Panc1 (cell line): ENCODE measurements at regions not wholly inside any gene's neighbourhood (a gene's known extent, or its start where the extent isn't known, plus 50 kb on each side); places are given as distances from the start of the nearest gene placed in this dataset.

Experiments used
- ATAC-seq: fragments of 200-7000 bp; cut with Tn5 transposase; 2 replicates; pipeline ENCODE4 v1.9.1; 2020; ENCODE audit warnings: mild to moderate bottlenecking, moderate library complexity
- BruUV-seq: library from RNA; stranded (reverse); fragments of 400-500 nt; replicated peaks from 2 replicates; lab custom pipeline; 2021; lab: Mats Ljungman, UMichigan
- CTCF ChIA-PET: fragments of 300-600 bp; sonication (Branson Sonifier 250); formaldehyde crosslinking; loops from one replicate; lab custom pipeline; 2022; ENCODE audit warnings: antibody characterized with exemption; lab: Charles Lee
- POLR2A ChIA-PET: fragments of 300-600 bp; sonication (Branson Sonifier 250); formaldehyde crosslinking; loops from one replicate; lab custom pipeline; 2022; ENCODE audit warnings: antibody characterized with exemption; lab: Charles Lee
- DNase-seq: peaks from one replicate; pipeline ENCODE4 v3.0.0-alpha.2; 2010; ENCODE audit warnings: low read depth, low spot score
- H3K27ac ChIP-seq: 2 replicates; pipeline ENCODE4 v1.5.1; 2011; ENCODE audit warnings: mild to moderate bottlenecking, low read length, inconsistent platforms
- H3K27me3 ChIP-seq: fragments of 200-500 bp; sonication (Bioruptor generic); 2 replicates; pipeline ENCODE4 v1.6.0; 2014; ENCODE audit warnings: low read length, inconsistent platforms; ENCODE audit not compliant: control insufficient read depth, insufficient read depth
- H3K36me3 ChIP-seq: fragments of 200-500 bp; sonication (Bioruptor generic); 2 replicates; pipeline ENCODE4 v1.5.1; 2014; ENCODE audit warnings: inconsistent platforms, mild to moderate bottlenecking, low read length, moderate library complexity; ENCODE audit not compliant: control insufficient read depth, insufficient read depth
- H3K4me1 ChIP-seq: 2 replicates; pipeline ENCODE4 v1.5.1; 2011; ENCODE audit warnings: inconsistent platforms, mild to moderate bottlenecking, low read length, moderate library complexity; ENCODE audit not compliant: control insufficient read depth, insufficient read depth
- H3K4me3 ChIP-seq, 2 experiments: 2 replicates each; pipeline ENCODE4 v1.5.1; 2011 to 2012; ENCODE audit warnings: low read depth in 2 of 2, low read length in 2 of 2, mild to moderate bottlenecking in 2 of 2, inconsistent platforms in 1 of 2, moderate library complexity in 1 of 2
- H3K9me3 ChIP-seq: fragments of 200-500 bp; sonication (Bioruptor generic); 2 replicates; pipeline ENCODE4 v1.5.1; 2014; ENCODE audit warnings: low read depth, mild to moderate bottlenecking, inconsistent platforms, low read length, moderate library complexity; ENCODE audit not compliant: control insufficient read depth, insufficient read depth
- POLR2AphosphoS5 ChIP-seq: IDR thresholded peaks from 2 replicates; pipeline ENCODE4 v1.6.1; 2012; ENCODE audit warnings: mild to moderate bottlenecking, low read depth, low read length, moderate library complexity
- SIN3A ChIP-seq: IDR thresholded peaks from 2 replicates; pipeline ENCODE4 v1.6.1; 2012; ENCODE audit warnings: low read depth, mild to moderate bottlenecking, low read length, moderate library complexity, borderline replicate concordance; ENCODE audit not compliant: insufficient read depth
- TCF7L2 ChIP-seq: IDR thresholded peaks from 2 replicates; pipeline ENCODE4 v1.6.1; 2011; ENCODE audit warnings: mild to moderate bottlenecking, low read depth, low read length, inconsistent platforms
- in situ Hi-C: cut with HindIII; loops from 2 replicates; pipeline ENCODE4 v1.10.0; 2016; ENCODE audit warnings: low sequenced_read_pairs, low pct_unique_long_range_greater_than_20kb
- intact Hi-C: fragments of 100-400 bp; cut with micrococcal nuclease; formaldehyde crosslinking; loops from one replicate; pipeline ENCODE4 v1.10.0; 2022; ENCODE audit not compliant: unreplicated experiment
- TF ChIP-seq, protein P1 (sequence below): fragments of 450-650 bp; IDR thresholded peaks from 2 replicates; pipeline ENCODE4 v1.5.1; 2017; ENCODE audit warnings: mild to moderate bottlenecking
- TF ChIP-seq, protein P2 (sequence below), 2 experiments: IDR thresholded peaks; 2 replicates each; pipeline ENCODE4 v1.6.1; 2011 to 2012; ENCODE audit warnings: low read depth in 2 of 2, control low read depth in 1 of 2, low read length in 1 of 2, mild to moderate bottlenecking in 1 of 2, moderate library complexity in 1 of 2; ENCODE audit not compliant: insufficient read depth in 1 of 2

DNA sequence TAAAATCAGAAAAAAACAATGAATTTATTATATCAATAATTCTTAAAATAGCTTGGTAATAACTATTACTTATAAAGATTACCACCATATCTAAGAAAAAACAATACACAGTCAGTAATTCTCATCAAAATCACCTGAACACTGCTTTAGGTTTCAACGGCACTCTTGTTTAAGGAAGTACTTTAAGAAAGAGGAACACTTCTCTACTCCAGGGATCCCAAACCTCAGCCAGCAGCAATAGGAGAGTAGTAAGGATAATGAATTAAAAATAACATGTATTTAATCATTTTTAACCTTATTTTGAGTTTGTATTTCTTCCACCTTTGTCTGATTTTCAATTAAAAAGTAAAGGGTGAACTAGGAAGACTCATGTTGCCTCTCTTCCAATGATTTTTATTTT is 494.0 kb upstream of the NR2F2 start:
- H3K4me1 ChIP-seq: no peaks in the 10 kb centered on the region
- DNase-seq (no peak), ATAC-seq (no peak)
- in situ Hi-C loops (no loop called here), intact Hi-C loops (no loop called here)
- ChIA-PET CTCF (no interaction called here), POLR2A (no interaction called here)
- H3K9me3 ChIP-seq: no peaks in the 10 kb centered on the region
- H3K27ac ChIP-seq: no peak overlapping the region
- H3K36me3 ChIP-seq: no peaks in the 10 kb centered on the region
- no peak overlapping the region for H3K4me3 ChIP-seq
- no peaks in the 10 kb centered on the region for H3K27me3 ChIP-seq
- TF ChIP-seq POLR2AphosphoS5 (no peak), TCF7L2 (no peak), SIN3A (no peak)
- TF ChIP-seq, protein P1, sequence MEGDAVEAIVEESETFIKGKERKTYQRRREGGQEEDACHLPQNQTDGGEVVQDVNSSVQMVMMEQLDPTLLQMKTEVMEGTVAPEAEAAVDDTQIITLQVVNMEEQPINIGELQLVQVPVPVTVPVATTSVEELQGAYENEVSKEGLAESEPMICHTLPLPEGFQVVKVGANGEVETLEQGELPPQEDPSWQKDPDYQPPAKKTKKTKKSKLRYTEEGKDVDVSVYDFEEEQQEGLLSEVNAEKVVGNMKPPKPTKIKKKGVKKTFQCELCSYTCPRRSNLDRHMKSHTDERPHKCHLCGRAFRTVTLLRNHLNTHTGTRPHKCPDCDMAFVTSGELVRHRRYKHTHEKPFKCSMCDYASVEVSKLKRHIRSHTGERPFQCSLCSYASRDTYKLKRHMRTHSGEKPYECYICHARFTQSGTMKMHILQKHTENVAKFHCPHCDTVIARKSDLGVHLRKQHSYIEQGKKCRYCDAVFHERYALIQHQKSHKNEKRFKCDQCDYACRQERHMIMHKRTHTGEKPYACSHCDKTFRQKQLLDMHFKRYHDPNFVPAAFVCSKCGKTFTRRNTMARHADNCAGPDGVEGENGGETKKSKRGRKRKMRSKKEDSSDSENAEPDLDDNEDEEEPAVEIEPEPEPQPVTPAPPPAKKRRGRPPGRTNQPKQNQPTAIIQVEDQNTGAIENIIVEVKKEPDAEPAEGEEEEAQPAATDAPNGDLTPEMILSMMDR: no peak
- TF ChIP-seq, protein P2, sequence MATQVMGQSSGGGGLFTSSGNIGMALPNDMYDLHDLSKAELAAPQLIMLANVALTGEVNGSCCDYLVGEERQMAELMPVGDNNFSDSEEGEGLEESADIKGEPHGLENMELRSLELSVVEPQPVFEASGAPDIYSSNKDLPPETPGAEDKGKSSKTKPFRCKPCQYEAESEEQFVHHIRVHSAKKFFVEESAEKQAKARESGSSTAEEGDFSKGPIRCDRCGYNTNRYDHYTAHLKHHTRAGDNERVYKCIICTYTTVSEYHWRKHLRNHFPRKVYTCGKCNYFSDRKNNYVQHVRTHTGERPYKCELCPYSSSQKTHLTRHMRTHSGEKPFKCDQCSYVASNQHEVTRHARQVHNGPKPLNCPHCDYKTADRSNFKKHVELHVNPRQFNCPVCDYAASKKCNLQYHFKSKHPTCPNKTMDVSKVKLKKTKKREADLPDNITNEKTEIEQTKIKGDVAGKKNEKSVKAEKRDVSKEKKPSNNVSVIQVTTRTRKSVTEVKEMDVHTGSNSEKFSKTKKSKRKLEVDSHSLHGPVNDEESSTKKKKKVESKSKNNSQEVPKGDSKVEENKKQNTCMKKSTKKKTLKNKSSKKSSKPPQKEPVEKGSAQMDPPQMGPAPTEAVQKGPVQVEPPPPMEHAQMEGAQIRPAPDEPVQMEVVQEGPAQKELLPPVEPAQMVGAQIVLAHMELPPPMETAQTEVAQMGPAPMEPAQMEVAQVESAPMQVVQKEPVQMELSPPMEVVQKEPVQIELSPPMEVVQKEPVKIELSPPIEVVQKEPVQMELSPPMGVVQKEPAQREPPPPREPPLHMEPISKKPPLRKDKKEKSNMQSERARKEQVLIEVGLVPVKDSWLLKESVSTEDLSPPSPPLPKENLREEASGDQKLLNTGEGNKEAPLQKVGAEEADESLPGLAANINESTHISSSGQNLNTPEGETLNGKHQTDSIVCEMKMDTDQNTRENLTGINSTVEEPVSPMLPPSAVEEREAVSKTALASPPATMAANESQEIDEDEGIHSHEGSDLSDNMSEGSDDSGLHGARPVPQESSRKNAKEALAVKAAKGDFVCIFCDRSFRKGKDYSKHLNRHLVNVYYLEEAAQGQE (IDR thresholded peaks at IDR 0.05; ENCODE audit: insufficient read depth in 1 of 2, low read depth in 2 of 2, low read length in 1 of 2): no peak
- no TSS peak for BruUV-seq

DNA sequence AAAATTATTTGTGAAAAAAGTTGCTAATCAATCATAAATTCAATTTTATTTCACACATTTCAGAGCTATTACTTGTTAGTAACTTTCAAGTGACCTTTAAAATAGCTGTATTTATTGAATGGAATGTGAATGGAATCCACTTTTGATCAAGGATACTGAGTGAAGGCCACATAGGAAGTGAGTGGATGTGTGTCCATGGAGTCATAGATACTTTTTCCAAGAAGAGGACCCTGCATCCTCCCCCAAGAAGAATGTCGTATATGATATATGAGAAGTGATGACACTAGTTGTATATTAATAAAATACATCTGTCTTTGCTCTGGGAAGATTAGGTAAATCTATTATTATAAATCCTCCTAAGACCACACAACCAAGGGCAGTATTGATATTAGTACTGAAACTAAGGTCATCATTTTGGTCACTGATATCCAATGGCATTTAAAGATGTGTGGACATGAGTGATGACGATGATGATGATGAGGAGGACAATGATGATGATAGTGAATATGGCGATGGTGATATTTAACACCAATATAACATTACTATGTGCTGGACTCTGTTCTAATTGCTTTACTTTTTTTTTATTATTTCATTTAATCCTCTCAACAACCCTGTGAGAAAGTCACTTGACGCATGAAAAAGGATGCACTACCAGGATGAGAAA is 493.0 kb upstream of the NR2F2 start:
- Histone ChIP-seq H3K9me3 (no peaks in the 10 kb centered on the region), H3K36me3 (no peaks in the 10 kb centered on the region), H3K27ac (no peak overlapping the region), H3K27me3 (no peaks in the 10 kb centered on the region), H3K4me1 (no peaks in the 10 kb centered on the region), H3K4me3 (no peak overlapping the region)
- no peak for ATAC-seq
- no peak for TF ChIP-seq SIN3A
- TF ChIP-seq, protein P1: no peak
- TF ChIP-seq TCF7L2: no peak
- TF ChIP-seq POLR2AphosphoS5: no peak
- TF ChIP-seq, protein P2 (IDR thresholded peaks at IDR 0.05; ENCODE audit: insufficient read depth in 1 of 2, low read depth in 2 of 2, low read length in 1 of 2): no peak
- ChIA-PET POLR2A (no interaction called here), CTCF (no interaction called here)
- no TSS peak for BruUV-seq
- DNase-seq: no peak
- intact Hi-C loops: no loop called here
- in situ Hi-C loops: no loop called here
